Naive thymus-derived CD4-positive, alpha-beta T cell (primary cell): ENCODE measurements at regions not wholly inside any gene's neighbourhood (a gene's known extent, or its start where the extent isn't known, plus 50 kb on each side); places are given as distances from the start of the nearest gene placed in this dataset.
"Not testable (repeated sequence)": the region's sequence is repeated elsewhere in the genome, so short reads cannot be mapped to it uniquely, and the experiment has no call there.

Experiments
- ATAC-seq: fragments of 150-1000 bp; cut with Tn5 transposase; 2 replicates; pipeline ENCODE4 v1.10.0; 2021; ENCODE audit warnings: mild to moderate bottlenecking, moderate library complexity
- CTCF ChIA-PET: fragments of 350-600 bp; sonication (Branson Sonifier 250); formaldehyde crosslinking; loops from one replicate; lab custom pipeline; 2021; ENCODE audit warnings: antibody characterized with exemption; lab: Charles Lee
- POLR2A ChIA-PET: fragments of 350-600 bp; sonication (Branson Sonifier 250); formaldehyde crosslinking; loops from one replicate; lab custom pipeline; 2021; ENCODE audit warnings: antibody characterized with exemption, inconsistent platforms; lab: Charles Lee
- DNase-seq, 9 donors: peaks; one replicate each; pipeline versions ENCODE4 v3.0.0 to v3.0.0-alpha.2; 2020 to 2022; ENCODE audit warnings: mixed read lengths in 1 of 9
- H3K27ac ChIP-seq: one replicate; pipeline ENCODE4 v1.7.0; 2013; ENCODE audit warnings: mild to moderate bottlenecking, low read depth, low read length, moderate library complexity
- H3K27me3 ChIP-seq, 2 donors: one replicate each; pipeline ENCODE4 v1.7.0; 2013; ENCODE audit warnings: low read length in 2 of 2, mild to moderate bottlenecking in 2 of 2, moderate library complexity in 2 of 2; ENCODE audit not compliant: control insufficient read depth in 2 of 2, insufficient read depth in 2 of 2
- H3K36me3 ChIP-seq, 3 experiments: 1 replicate in 2 of 3; 2 replicates in 1 of 3; pipeline ENCODE4 v1.7.0; 2013; ENCODE audit warnings: low read length in 3 of 3, mild to moderate bottlenecking in 3 of 3, moderate library complexity in 1 of 3; ENCODE audit not compliant: insufficient read depth in 3 of 3, control insufficient read depth in 2 of 3
- H3K4me1 ChIP-seq, 2 donors: one replicate each; pipeline ENCODE4 v1.7.0; 2013; ENCODE audit warnings: low read length in 2 of 2, mild to moderate bottlenecking in 2 of 2, moderate library complexity in 1 of 2; ENCODE audit not compliant: control insufficient read depth in 2 of 2, insufficient read depth in 2 of 2
- H3K4me3 ChIP-seq: 2 replicates; pipeline ENCODE4 v1.7.0; 2013; ENCODE audit warnings: mild to moderate bottlenecking, low read length
- H3K9me3 ChIP-seq, 3 experiments: 1 replicate in 2 of 3; 2 replicates in 1 of 3; pipeline ENCODE4 v1.7.0; 2013; ENCODE audit warnings: low read length in 3 of 3; ENCODE audit not compliant: control insufficient read depth in 2 of 3
- H3K27ac Mint-ChIP-seq, 9 donors: one replicate each; pipeline ENCODE4 v1.8.0; 2020 to 2022; ENCODE audit warnings: mixed read lengths in 9 of 9, mild to moderate bottlenecking in 8 of 9, moderate library complexity in 5 of 9, inconsistent platforms in 2 of 9
- H3K27me3 Mint-ChIP-seq, 5 donors: one replicate each; pipeline ENCODE4 v1.8.0; 2021 to 2022; ENCODE audit warnings: mixed read lengths in 5 of 5, mild to moderate bottlenecking in 1 of 5
- H3K36me3 Mint-ChIP-seq, 5 donors: one replicate each; pipeline ENCODE4 v1.8.0; 2020 to 2022; ENCODE audit warnings: mixed read lengths in 5 of 5, mild to moderate bottlenecking in 3 of 5, inconsistent platforms in 1 of 5
- H3K4me1 Mint-ChIP-seq, 7 donors: one replicate each; pipeline ENCODE4 v1.8.0; 2020 to 2022; ENCODE audit warnings: mixed read lengths in 7 of 7, mild to moderate bottlenecking in 3 of 7, inconsistent platforms in 1 of 7
- H3K4me3 Mint-ChIP-seq, 10 donors: one replicate each; pipeline ENCODE4 v1.8.0; 2020 to 2022; ENCODE audit warnings: mild to moderate bottlenecking in 10 of 10, mixed read lengths in 10 of 10, moderate library complexity in 6 of 10, inconsistent platforms in 2 of 10
- H3K9me3 Mint-ChIP-seq, 11 donors: one replicate each; pipeline ENCODE4 v1.8.0; 2020 to 2022; ENCODE audit warnings: mixed read lengths in 11 of 11, mild to moderate bottlenecking in 4 of 11, inconsistent platforms in 1 of 11, moderate library complexity in 1 of 11
- intact Hi-C, 2 donors: fragments of 100-400 bp; cut with micrococcal nuclease; formaldehyde crosslinking; loops; one replicate each; pipeline ENCODE4 v1.15.1; 2023

DNA sequence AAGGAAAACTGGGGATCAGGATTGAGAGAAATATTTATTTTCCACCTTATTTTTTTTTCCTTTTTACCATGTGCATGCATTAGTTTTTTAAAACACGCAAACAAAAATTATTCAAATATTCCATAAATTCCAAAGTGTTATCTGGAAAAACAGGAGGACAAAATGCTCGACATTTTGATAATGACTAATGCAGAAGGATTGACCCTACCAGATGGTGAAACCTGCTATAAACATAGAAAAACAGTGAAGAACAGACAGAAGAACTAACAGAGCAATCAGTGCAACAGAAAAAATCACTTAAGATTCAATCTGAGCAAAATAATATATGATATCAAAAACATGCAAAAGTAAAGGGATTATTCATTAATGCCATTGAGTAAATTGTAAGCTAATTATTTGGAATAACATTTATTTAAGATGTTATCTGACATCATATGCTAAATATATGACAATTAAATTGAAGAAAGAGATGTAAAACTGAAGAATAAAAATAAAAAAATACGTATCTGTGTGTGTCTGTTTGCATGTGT is 218.4 kb downstream of the LMBRD1 start:
- Histone ChIP-seq H3K36me3 (no peaks in the 10 kb centered on the region), H3K9me3 (no peaks in the 10 kb centered on the region), H3K27ac (no peak overlapping the region), H3K4me3 (no peak overlapping the region), H3K27me3 (peaks cover 0 to 4% of the 10 kb centered on the region in 2 donors), H3K4me1 (no peaks in the 10 kb centered on the region)
- intact Hi-C loops, result no loop called here
- Mint-ChIP-seq H3K4me1 (peaks cover 0 to 2% (median 0%) of the 10 kb centered on the region in 7 donors), H3K4me3 (no peak overlapping the region), H3K36me3 (no peaks in the 10 kb centered on the region), H3K27ac (no peak overlapping the region), H3K27me3 (peaks cover 7 to 46% (median 19%) of the 10 kb centered on the region in 5 donors), H3K9me3 (no peaks in the 10 kb centered on the region)
- CTCF ChIA-PET, result no interaction called here
- POLR2A ChIA-PET, result no interaction called here
- DNase-seq (no peak), ATAC-seq (no peak)

DNA sequence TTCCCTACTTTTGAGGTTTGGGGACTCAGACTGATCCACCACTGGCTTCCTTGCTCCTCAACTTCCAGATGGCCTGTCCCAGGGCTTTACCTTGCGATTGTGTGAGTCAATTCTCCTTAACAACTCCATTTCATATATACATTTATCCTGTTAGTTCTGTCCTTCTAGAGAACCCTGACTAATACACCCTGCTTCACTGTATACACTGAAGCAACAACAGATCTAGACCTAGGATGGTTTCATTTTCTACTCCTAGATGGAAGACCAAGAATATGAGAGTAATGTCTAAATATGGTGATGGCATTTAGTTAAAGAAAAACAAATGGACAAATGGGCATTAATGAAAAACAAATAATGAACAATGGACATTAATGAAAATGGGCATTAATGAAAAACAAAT is 225.6 kb downstream of the LMBRD1 start:
- Mint-ChIP-seq H3K4me1 (no peaks in the 10 kb centered on the region), H3K9me3 (peaks cover 0 to 8% (median 0%) of the 10 kb centered on the region in 11 donors), H3K36me3 (no peaks in the 10 kb centered on the region), H3K27me3 (peaks cover 0 to 24% (median 10%) of the 10 kb centered on the region in 5 donors), H3K27ac (no peak overlapping the region), H3K4me3 (no peak overlapping the region)
- Histone ChIP-seq H3K4me1 (no peaks in the 10 kb centered on the region), H3K9me3 (no peaks in the 10 kb centered on the region), H3K36me3 (no peaks in the 10 kb centered on the region), H3K27me3 (no peaks in the 10 kb centered on the region), H3K27ac (no peak overlapping the region), H3K4me3 (no peak overlapping the region)
- DNase-seq, result no peak
- POLR2A ChIA-PET, result no interaction called here
- CTCF ChIA-PET, result no interaction called here
- no peak for ATAC-seq
- intact Hi-C loops, result no loop called here

- peaks cover 0 to 8% (median 0%) of the 10 kb centered on the region in 11 donors for H3K9me3 Mint-ChIP-seq
- H3K36me3 Mint-ChIP-seq, result no peaks in the 10 kb centered on the region
- ChIA-PET CTCF (no interaction called here), POLR2A (no interaction called here)
- intact Hi-C loops, result no loop called here
- H3K4me3 Mint-ChIP-seq, result no peak overlapping the region
- peaks cover 0 to 21% (median 10%) of the 10 kb centered on the region in 5 donors for H3K27me3 Mint-ChIP-seq
- H3K27ac Mint-ChIP-seq, result no peak overlapping the region
- DNase-seq (no peak), ATAC-seq (no peak)
- Histone ChIP-seq H3K9me3 (no peaks in the 10 kb centered on the region), H3K27ac (no peak overlapping the region), H3K36me3 (no peaks in the 10 kb centered on the region), H3K4me3 (no peak overlapping the region), H3K4me1 (no peaks in the 10 kb centered on the region), H3K27me3 (no peaks in the 10 kb centered on the region)
- H3K4me1 Mint-ChIP-seq, result no peaks in the 10 kb centered on the region
These were observed 226.7 kb downstream of the LMBRD1 start for GRCh38 chr6:69570106-69570505.

GRCh38 chr6:69560597-69560996 is 236.2 kb downstream of the LMBRD1 start:
- H3K27me3 Mint-ChIP-seq, result peaks cover 0 to 15% (median 8%) of the 10 kb centered on the region in 5 donors

GRCh38 chr6:69555088-69555638 is 241.6 kb downstream of the LMBRD1 start:
- Mint-ChIP-seq H3K4me3 (no peak overlapping the region), H3K9me3 (peaks cover 0 to 4% (median 0%) of the 10 kb centered on the region in 11 donors), H3K36me3 (no peaks in the 10 kb centered on the region), H3K27ac (no peak overlapping the region), H3K27me3 (peaks cover 0 to 9% (median 4%) of the 10 kb centered on the region in 5 donors), H3K4me1 (no peaks in the 10 kb centered on the region)
- DNase-seq (no peak), ATAC-seq (no peak)
- Histone ChIP-seq H3K36me3 (no peaks in the 10 kb centered on the region), H3K27me3 (no peaks in the 10 kb centered on the region), H3K9me3 (no peaks in the 10 kb centered on the region), H3K4me1 (no peaks in the 10 kb centered on the region), H3K27ac (no peak overlapping the region), H3K4me3 (no peak overlapping the region)
- POLR2A ChIA-PET, result no interaction called here
- intact Hi-C loops, result no loop called here
- CTCF ChIA-PET, result no interaction called here

More at GRCh38 chr6:69560597-69560996, 236.2 kb downstream of the LMBRD1 start:
- H3K27ac Mint-ChIP-seq, H3K4me1 Mint-ChIP-seq, H3K4me3 ChIP-seq, H3K4me1 ChIP-seq, H3K36me3 ChIP-seq, CTCF ChIA-PET, H3K9me3 ChIP-seq, DNase-seq, H3K27me3 ChIP-seq, intact Hi-C loops, ATAC-seq, POLR2A ChIA-PET, H3K4me3 Mint-ChIP-seq, H3K27ac ChIP-seq: not testable (repeated sequence)
- H3K9me3 Mint-ChIP-seq, result peaks cover 0 to 30% (median 6%) of the 10 kb centered on the region in 11 donors
- peaks cover 0 to 12% (median 0%) of the 10 kb centered on the region in 5 donors for H3K36me3 Mint-ChIP-seq

DNA sequence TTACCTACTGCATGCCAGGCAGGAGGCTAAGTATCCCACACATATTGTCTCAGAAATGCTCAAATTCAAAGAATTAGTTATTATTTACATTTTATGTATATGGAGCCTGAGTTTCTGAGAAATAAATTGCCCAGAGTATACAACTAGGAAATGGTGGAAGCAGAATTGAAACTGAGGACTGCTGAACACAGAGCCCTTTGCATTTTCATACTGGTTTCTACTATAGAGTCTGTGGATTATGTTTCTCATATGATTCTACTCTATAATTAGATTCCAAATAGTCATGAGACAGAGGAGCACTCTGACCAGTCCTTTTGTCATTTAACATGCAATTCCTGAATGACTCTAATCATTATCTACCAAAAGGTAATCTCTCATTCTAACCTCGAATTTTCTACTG is 254.3 kb downstream of the LMBRD1 start:
- Mint-ChIP-seq H3K27ac (no peak overlapping the region), H3K4me1 (no peaks in the 10 kb centered on the region), H3K27me3 (peaks cover 0 to 10% (median 0%) of the 10 kb centered on the region in 5 donors), H3K4me3 (no peak overlapping the region), H3K9me3 (peaks cover 0 to 3% (median 0%) of the 10 kb centered on the region in 11 donors), H3K36me3 (no peaks in the 10 kb centered on the region)
- Histone ChIP-seq H3K27me3 (no peaks in the 10 kb centered on the region), H3K4me1 (no peaks in the 10 kb centered on the region), H3K9me3 (no peaks in the 10 kb centered on the region), H3K36me3 (no peaks in the 10 kb centered on the region), H3K27ac (no peak overlapping the region), H3K4me3 (no peak overlapping the region)
- ChIA-PET POLR2A (no interaction called here), CTCF (interaction anchor here (0.9 kb wide), 1 partner anchor 915 kb away, joined by 3 read pairs; no protein-coding TSS in a partner anchor)
- no peak for ATAC-seq
- intact Hi-C loops, result no loop called here
- DNase-seq, result no peak

- CTCF ChIA-PET, result no interaction called here
- H3K27ac ChIP-seq, result no peak overlapping the region
These were observed 268.8 kb downstream of the LMBRD1 start for GRCh38 chr6:69527921-69528476.

More at GRCh38 chr6:69527921-69528476, 268.8 kb downstream of the LMBRD1 start:
- H3K36me3 Mint-ChIP-seq, result no peaks in the 10 kb centered on the region
- H3K4me3 Mint-ChIP-seq, result no peak overlapping the region
- POLR2A ChIA-PET, result no interaction called here
- peaks cover 0 to 2% (median 0%) of the 10 kb centered on the region in 11 donors for H3K9me3 Mint-ChIP-seq
- no peaks in the 10 kb centered on the region for H3K27me3 ChIP-seq
- no peak overlapping the region for H3K27ac Mint-ChIP-seq
- intact Hi-C loops, result no loop called here
- H3K9me3 ChIP-seq, result no peaks in the 10 kb centered on the region
- H3K27me3 Mint-ChIP-seq, result no peaks in the 10 kb centered on the region
- H3K36me3 ChIP-seq, result no peaks in the 10 kb centered on the region
- ATAC-seq (no peak), DNase-seq (no peak)
- no peaks in the 10 kb centered on the region for H3K4me1 Mint-ChIP-seq
- H3K4me1 ChIP-seq, result no peaks in the 10 kb centered on the region
- H3K4me3 ChIP-seq, result no peak overlapping the region
